IPS-18a (cell line): ENCODE measurements at regions not wholly inside any gene's neighbourhood (a gene's known extent, or its start where the extent isn't known, plus 50 kb on each side); places are given as distances from the start of the nearest gene placed in this dataset.
A peak's percentile ranks its signal among the peaks of the same experiment; 100 is the strongest.

Experiments used
- H3K27ac ChIP-seq: one replicate; pipeline ENCODE4 v1.5.1; 2013; ENCODE audit warnings: low read length
- H3K27me3 ChIP-seq: one replicate; pipeline ENCODE4 v1.6.1; 2013; ENCODE audit warnings: mild to moderate bottlenecking, low read length; ENCODE audit not compliant: control insufficient read depth, insufficient read depth
- H3K36me3 ChIP-seq: one replicate; pipeline ENCODE4 v1.6.1; 2013; ENCODE audit warnings: low read depth, low read length; ENCODE audit not compliant: control insufficient read depth
- H3K4me1 ChIP-seq: one replicate; pipeline ENCODE4 v1.6.1; 2013; ENCODE audit warnings: low read depth, low read length; ENCODE audit not compliant: control insufficient read depth
- H3K4me3 ChIP-seq: one replicate; pipeline ENCODE4 v1.5.1; 2013; ENCODE audit warnings: low read length
- H3K9ac ChIP-seq: one replicate; pipeline ENCODE4 v1.6.1; 2013; ENCODE audit warnings: mild to moderate bottlenecking, low read length, moderate library complexity
- H3K9me3 ChIP-seq: one replicate; pipeline ENCODE4 v1.6.1; 2013; ENCODE audit warnings: low read depth, low read length; ENCODE audit not compliant: control insufficient read depth

DNA sequence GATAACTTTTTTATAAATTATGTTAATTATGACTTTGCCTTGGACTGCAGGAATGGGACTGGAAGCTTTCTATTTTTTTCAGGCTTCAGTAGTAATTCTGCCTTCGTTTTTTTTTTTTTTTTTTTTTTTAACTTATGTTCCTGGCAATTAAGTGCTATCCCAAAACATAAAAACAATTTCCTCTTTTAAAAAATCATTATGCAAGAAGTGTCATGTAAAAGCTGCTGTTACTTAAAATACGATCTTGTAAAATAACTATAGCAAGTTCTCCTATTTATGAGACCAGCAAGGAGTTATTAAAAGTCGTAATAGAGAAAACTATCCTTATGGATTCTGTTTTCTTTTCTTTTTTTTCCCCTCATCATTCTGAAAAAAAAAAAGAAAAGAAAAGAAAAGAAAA is 106.6 kb upstream of the FOXN2 start:
- Histone ChIP-seq H3K4me3 (peak overlapping the region; percentile 52), H3K27me3 (no peaks in the 10 kb centered on the region), H3K9ac (no peak overlapping the region), H3K36me3 (no peaks in the 10 kb centered on the region), H3K4me1 (peaks cover 26% of the 10 kb centered on the region), H3K9me3 (no peaks in the 10 kb centered on the region), H3K27ac (no peak overlapping the region)

DNA sequence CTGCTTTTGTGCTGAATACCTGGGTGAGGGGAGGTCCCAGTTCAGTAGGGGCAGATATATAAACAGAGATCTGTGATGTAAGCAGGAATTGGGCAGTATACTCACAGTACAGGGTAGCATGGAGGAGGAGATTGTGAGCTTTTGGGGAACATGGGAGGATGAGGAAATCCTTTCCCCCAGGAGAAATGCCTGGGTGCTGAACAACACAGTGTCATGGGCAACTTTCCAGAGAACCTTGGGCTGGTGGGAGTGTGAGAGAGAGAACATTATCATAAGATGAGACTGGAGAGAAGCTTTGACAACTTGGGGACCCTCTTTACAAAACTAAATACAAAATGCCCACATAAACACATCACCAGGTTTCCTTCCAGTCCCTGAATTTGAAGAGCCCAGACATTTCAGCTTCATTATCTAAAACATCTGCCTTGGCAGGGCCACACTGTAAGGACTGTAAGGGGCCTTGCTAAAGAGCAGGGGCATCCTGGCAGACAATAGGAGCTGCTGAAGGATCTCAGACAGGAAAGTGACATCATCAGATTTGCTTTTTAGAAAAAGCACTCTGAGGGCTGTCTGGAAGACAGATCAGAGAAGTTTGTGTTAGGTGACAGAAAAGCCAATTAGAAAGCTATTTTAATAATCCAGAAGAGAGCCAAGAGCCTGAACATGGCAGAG is 105.1 kb upstream of the FOXN2 start:
- H3K4me1 ChIP-seq, result peaks cover 26% of the 10 kb centered on the region
- no peak overlapping the region for H3K4me3 ChIP-seq
- no peaks in the 10 kb centered on the region for H3K9me3 ChIP-seq
- H3K27me3 ChIP-seq, result no peaks in the 10 kb centered on the region
- H3K27ac ChIP-seq, result no peak overlapping the region
- H3K9ac ChIP-seq, result no peak overlapping the region
- no peaks in the 10 kb centered on the region for H3K36me3 ChIP-seq

- H3K36me3 ChIP-seq, result no peaks in the 10 kb centered on the region
Measured at GRCh38 chr2:48210189-48210588, 104.3 kb upstream of the FOXN2 start.

DNA sequence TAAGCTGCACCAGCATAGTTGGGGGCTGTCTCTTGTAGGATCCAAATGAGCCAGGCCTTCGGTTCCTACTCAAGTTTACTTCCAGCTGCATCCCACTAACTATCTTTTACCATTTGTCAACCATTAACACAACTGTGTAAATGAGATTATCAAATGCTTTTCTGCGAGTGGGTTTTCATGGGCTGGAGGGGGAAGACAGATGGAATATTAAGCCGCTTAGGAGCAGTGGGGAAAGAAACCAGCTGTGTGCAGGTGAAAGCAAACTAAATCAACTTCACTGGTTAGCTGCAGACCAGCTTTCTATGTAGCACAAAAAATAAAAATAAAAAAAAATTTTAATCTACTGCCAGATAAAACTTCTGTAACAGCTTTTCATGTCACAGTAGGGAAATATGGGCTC is 100.8 kb upstream of the FOXN2 start:
- Histone ChIP-seq H3K27me3 (no peaks in the 10 kb centered on the region), H3K27ac (no peak overlapping the region), H3K4me1 (peaks cover 3% of the 10 kb centered on the region), H3K4me3 (no peak overlapping the region), H3K9me3 (no peaks in the 10 kb centered on the region), H3K36me3 (no peaks in the 10 kb centered on the region), H3K9ac (no peak overlapping the region)

More at GRCh38 chr2:48210189-48210588, 104.3 kb upstream of the FOXN2 start:
- H3K27ac ChIP-seq, result no peak overlapping the region
- H3K27me3 ChIP-seq, result no peaks in the 10 kb centered on the region
- no peak overlapping the region for H3K4me3 ChIP-seq
- no peak overlapping the region for H3K9ac ChIP-seq
- no peaks in the 10 kb centered on the region for H3K9me3 ChIP-seq
- H3K4me1 ChIP-seq, result peaks cover 23% of the 10 kb centered on the region

DNA sequence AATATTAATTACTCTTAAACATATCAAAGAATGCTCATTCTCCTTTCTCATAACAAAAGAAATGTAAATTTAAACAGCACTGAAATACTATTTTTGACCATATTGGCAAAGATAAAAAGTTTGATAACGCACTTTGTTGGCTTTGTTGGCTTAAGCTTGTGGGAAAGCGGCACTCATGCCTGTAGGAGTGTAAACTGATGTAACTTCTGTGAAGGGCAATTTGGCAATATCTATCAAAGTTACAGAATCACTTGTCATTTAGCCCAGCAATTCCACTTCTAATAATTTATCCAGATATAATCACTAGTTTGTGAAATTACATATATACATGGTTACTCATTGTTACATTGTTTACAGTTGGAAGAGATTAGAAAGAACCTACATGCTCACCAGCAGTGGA is 96.3 kb upstream of the FOXN2 start:
- H3K27ac ChIP-seq, result no peak overlapping the region
- H3K4me1 ChIP-seq, result no peaks in the 10 kb centered on the region
- H3K9me3 ChIP-seq, result no peaks in the 10 kb centered on the region
- no peak overlapping the region for H3K4me3 ChIP-seq
- no peak overlapping the region for H3K9ac ChIP-seq
- H3K36me3 ChIP-seq, result no peaks in the 10 kb centered on the region
- H3K27me3 ChIP-seq, result no peaks in the 10 kb centered on the region

DNA sequence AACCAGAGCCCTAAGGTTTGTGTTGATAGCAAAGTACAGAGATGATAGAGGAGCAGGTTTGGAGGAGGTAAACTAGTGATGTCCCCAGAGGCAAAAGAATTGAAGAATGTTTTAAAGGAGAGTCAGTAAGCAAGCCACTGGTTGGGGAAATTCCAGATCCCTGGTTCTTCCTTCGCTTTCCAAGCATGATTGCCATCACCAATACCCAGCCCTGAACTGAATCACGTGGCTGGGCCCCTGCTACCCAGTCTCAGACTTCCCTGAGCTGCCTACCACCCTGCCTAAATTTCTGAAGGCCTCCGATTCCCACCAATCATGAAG is 95.3 kb upstream of the FOXN2 start:
- H3K4me1 ChIP-seq, result no peaks in the 10 kb centered on the region
- no peaks in the 10 kb centered on the region for H3K36me3 ChIP-seq
- no peaks in the 10 kb centered on the region for H3K9me3 ChIP-seq
- H3K27me3 ChIP-seq, result no peaks in the 10 kb centered on the region
- H3K9ac ChIP-seq, result no peak overlapping the region
- no peak overlapping the region for H3K4me3 ChIP-seq
- no peak overlapping the region for H3K27ac ChIP-seq

GRCh38 chr2:48219555-48220436 is 94.7 kb upstream of the FOXN2 start:
- no peak overlapping the region for H3K4me3 ChIP-seq
- H3K27ac ChIP-seq, result no peak overlapping the region
- H3K36me3 ChIP-seq, result no peaks in the 10 kb centered on the region

DNA sequence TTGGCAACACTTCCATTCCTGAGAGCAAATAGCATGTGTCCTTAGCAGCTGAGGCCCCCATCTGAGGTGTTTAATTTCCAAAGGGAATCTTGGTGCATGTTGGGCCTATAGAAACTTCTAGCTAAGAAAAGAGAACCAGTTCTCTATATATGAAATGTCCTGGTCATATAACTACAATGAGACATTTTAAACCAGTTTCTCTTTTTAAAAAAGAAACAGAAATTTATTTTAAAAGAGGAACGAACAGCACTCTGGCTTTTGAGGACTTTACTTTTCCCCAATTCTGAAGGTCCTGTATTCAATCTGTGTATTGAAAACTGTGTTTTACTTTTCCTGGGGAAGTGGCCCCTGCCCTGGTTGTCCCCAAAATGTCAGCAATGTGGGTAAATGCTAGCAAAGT is 94.0 kb upstream of the FOXN2 start:
- Histone ChIP-seq H3K27me3 (no peaks in the 10 kb centered on the region), H3K4me3 (no peak overlapping the region), H3K27ac (no peak overlapping the region), H3K4me1 (no peaks in the 10 kb centered on the region), H3K9ac (no peak overlapping the region), H3K36me3 (no peaks in the 10 kb centered on the region), H3K9me3 (no peaks in the 10 kb centered on the region)

More at GRCh38 chr2:48219555-48220436, 94.7 kb upstream of the FOXN2 start:
- Histone ChIP-seq H3K4me1 (no peaks in the 10 kb centered on the region), H3K9ac (no peak overlapping the region), H3K27me3 (no peaks in the 10 kb centered on the region), H3K9me3 (no peaks in the 10 kb centered on the region)

DNA sequence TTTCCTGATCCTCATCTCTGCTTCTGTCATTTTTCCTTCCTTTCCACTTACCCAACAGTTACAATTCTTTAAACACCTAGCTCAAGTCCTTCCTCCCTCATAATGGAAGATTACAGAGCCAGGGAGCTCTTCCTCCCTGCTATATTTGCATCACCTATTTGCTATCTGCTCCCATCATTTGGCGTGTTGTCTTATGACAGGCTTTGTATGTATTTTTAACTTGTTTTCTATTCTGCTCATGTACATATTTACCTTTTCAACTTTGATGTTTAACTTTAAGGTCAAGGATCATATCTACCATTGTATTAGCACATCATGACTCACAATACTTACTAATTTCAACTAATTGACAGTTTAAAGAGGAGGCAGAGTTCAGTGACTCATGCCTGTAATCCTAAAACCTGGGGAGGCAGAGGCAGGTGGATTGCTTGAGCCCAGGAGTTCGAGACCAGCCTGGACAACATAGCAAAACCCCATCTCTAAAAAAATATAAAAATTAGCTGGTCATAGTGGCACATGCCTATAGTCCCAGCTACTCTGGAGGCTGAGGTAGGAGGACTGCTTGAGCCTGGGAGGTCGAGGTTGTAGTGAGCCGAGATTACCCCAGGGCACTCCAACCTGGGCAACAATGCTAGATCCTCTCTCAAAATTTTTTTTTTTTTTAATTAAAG is 92.5 kb upstream of the FOXN2 start:
- Histone ChIP-seq H3K4me3 (no peak overlapping the region), H3K36me3 (no peaks in the 10 kb centered on the region), H3K4me1 (no peaks in the 10 kb centered on the region), H3K27me3 (no peaks in the 10 kb centered on the region), H3K9me3 (no peaks in the 10 kb centered on the region), H3K27ac (no peak overlapping the region), H3K9ac (no peak overlapping the region)

DNA sequence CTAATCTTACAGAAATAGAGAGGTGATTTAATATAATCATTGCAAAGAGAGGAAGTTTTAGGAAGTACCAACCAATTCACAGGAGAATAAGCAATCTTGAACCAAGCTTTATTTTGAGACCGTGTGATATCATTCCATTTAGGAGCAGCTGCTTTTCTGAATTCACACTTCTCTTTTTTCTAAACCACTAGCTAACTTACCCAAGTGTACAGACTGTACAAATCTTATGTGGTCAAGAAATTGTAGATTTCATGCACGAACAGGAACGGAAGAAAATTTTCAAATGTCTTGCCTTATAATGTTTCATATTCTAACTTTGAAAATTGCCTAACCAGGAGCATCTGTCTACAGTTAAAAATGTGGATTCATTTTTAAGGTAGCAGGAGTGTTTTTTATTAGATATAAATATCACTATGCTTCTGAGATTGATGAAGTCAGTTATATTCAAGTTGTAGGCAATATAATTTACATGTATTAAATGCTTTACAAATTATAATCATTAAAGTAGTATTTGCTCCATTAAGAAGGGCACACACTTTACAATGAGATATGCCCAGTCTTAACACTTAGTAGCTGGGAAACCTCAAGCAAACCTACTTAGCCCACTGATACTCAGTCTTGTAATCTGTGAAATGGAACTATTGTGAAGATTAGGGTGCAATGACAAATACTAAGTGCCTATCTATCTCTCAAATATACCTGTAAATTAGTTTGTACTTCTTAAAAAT is 86.7 kb upstream of the FOXN2 start:
- H3K4me3 ChIP-seq, result no peak overlapping the region
- H3K9me3 ChIP-seq, result no peaks in the 10 kb centered on the region
- no peaks in the 10 kb centered on the region for H3K27me3 ChIP-seq
- no peak overlapping the region for H3K9ac ChIP-seq
- no peaks in the 10 kb centered on the region for H3K4me1 ChIP-seq
- no peaks in the 10 kb centered on the region for H3K36me3 ChIP-seq
- H3K27ac ChIP-seq, result no peak overlapping the region

DNA sequence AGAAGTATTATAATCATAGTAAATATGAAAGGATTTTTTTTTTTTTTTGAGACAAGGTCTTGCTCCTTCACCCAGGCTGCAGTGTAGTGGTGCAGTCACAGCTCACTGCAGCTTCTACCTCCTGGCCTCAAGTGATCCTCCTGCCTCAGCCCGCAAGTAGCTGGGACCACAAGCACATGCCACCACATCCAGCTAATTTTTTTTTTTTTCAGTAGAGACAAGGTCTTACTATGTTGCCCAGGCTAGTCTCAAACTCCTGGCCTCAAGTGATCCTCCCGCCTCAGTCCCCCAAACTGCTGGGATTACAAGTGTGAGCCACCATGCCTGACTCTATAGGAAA is 86.2 kb upstream of the FOXN2 start:
- H3K9me3 ChIP-seq, result no peaks in the 10 kb centered on the region
- H3K9ac ChIP-seq, result no peak overlapping the region
- no peak overlapping the region for H3K27ac ChIP-seq
- no peaks in the 10 kb centered on the region for H3K4me1 ChIP-seq
- H3K4me3 ChIP-seq, result no peak overlapping the region
- H3K27me3 ChIP-seq, result no peaks in the 10 kb centered on the region
- H3K36me3 ChIP-seq, result no peaks in the 10 kb centered on the region
